GM21390 (cell line): ENCODE measurements at regions not wholly inside any gene's neighbourhood (a gene's known extent, or its start where the extent isn't known, plus 50 kb on each side); places are given as distances from the start of the nearest gene placed in this dataset.
"Not testable (repeated sequence)": the region's sequence is repeated elsewhere in the genome, so short reads cannot be mapped to it uniquely, and the experiment has no call there.

Experiments used
- ATAC-seq: cut with Tn5 transposase; IDR thresholded peaks from one replicate; pipeline ENCODE4 v1.9.1; 2021; ENCODE audit not compliant: unreplicated experiment

GRCh38 chr1:187689129-187689528 is 860.4 kb downstream of the PLA2G4A start:
- no peak for ATAC-seq

DNA sequence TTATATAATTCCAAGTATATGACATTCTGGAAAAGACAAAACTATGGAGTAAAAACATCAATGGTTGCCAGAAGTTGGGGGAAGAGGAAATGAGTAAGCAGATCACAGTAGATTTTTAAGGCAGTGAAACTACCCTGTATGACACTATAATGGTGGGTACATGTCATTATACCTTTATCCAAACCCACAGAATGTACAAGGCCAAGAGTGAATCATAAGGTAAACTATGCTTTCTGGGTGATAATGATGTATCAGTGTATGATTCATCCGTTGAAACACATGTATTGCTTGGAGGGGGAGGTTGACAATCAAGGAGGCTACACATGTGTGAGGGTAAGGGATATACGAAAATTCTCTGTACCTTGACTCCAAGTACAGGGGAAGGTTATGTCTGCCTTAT is 862.7 kb downstream of the PLA2G4A start:
- ATAC-seq = no peak

- no peak for ATAC-seq
Measured at GRCh38 chr1:187692799-187693198, 864.0 kb downstream of the PLA2G4A start.

DNA sequence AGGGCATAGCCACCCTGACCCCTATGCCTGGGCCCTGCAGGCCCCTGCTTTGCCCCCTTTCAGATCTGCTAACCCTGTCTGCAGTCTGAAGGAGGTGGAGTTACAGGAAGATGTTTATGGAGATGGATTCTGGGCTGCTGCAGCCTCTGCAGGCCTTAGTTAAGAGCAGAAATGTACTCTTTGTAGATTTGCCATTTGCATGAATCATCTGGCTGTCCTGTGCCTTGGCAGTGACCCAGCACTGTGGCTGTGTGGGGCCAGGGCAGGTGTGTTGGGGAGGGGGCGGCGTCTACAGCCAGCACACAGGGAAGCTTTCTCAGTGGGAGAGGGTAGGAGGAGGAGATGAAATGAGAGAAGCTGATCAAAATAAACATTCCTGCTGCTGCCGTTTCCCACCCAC is 867.3 kb downstream of the PLA2G4A start:
- no peak for ATAC-seq

- not testable (repeated sequence) for ATAC-seq
Measured at GRCh38 chr1:187703138-187704130, 874.7 kb downstream of the PLA2G4A start.

DNA sequence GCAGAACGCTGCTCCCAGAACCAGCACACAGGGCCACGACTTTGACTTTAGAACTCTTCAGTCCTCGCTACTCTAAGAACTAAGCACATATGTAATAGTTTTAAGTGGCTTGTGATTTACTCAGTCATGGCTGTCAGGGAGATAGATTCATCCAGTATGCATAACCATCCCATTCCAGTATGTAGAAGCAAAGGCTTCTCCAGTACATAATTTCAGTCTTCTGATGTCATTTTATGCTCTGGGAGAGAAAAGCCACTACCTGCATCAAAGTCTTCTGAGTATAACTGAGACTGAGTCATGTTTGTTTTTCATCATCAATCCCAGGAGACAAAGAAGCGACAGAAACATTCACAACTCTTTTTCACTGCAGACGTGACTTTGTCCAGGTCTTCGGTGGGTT is 885.7 kb downstream of the PLA2G4A start:
- ATAC-seq = no peak

DNA sequence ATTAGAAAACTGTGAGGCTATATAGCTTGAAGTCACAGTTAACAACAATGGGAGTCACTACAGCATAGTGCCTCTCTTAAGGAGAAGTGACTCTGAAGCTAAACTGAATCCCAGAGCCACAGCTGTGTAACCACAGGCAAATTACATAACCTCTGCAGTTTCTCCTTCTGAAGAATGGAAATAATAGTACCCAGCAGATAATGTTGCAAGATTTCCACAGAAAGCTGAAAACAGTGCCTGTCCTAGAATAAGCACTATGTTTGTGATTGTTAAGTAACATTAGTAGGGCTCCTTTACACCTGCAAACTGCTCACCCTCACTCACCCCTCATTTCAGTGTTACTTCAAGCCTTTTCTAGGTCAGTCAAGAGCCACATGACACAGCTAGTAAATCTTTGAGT is 886.7 kb downstream of the PLA2G4A start:
- no peak for ATAC-seq

DNA sequence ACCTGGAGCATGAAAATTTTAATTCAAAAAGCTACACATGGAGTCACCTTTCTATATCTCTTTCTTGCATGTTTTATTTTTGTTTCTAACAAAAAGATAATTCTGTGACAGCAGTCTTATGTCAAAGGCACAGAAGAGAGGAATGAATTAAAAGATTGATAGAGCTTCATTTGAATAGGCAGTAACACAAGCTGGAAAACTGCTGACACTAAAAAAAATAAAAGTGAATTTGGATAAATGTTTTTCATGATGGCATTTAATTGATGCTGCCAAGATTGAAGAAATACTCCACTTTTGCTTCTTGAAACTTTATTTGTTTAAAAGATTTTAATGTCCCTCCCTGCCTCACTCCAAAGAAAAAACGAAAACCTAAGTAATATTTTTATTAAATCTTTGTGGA is 887.4 kb downstream of the PLA2G4A start:
- no peak for ATAC-seq

GRCh38 chr1:187718527-187718926 is 889.8 kb downstream of the PLA2G4A start:
- no peak for ATAC-seq

- ATAC-seq = no peak
Measured at GRCh38 chr1:187721216-187721615, 892.5 kb downstream of the PLA2G4A start.

GRCh38 chr1:187725216-187725615 is 896.5 kb downstream of the PLA2G4A start:
- ATAC-seq = no peak

DNA sequence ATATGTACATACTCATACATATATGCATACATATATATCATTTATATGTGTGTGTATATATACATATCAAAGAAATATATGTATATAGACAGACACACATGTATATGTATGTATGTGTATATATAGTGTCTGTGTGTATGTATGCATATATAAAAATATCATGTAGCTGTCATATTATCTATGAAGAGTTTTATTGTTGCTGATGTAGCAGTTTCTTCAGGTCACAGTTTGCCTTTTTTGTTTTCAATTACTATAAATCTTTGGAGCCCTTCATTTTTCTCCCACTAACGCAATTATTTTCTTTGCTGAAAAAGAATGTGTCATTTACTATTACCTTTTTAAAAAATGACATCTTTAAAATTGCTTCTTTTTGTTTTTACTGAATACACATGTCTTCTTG is 904.5 kb downstream of the PLA2G4A start:
- no peak for ATAC-seq

DNA sequence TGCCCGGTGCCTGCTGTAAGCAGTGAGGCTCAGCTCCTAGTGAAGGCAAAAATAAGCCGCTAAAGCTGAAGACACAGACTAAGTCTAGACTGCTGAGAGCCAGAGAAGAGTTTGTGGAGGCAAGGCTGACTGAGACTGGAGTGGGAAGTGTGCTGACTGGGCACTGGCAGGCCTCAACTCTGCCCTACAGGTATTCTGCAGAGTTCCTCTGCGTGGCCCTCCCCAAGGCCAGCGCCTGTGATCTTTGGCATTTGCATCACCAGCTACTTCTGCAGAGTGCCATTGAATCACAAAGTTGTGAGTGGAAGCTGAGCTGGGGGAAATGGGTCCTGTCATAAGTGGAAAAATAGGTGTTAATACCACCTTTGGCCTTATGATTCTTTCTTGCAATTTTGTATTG is 905.7 kb downstream of the PLA2G4A start:
- no peak for ATAC-seq

- ATAC-seq = peak; percentile 98
Measured at GRCh38 chr1:187744665-187745064, 915.9 kb downstream of the PLA2G4A start.

- no peak for ATAC-seq
Measured at GRCh38 chr1:187755536-187755935, 926.8 kb downstream of the PLA2G4A start.

- not testable (repeated sequence) for ATAC-seq
Measured at GRCh38 chr1:187756684-187757083, 927.9 kb downstream of the PLA2G4A start.

DNA sequence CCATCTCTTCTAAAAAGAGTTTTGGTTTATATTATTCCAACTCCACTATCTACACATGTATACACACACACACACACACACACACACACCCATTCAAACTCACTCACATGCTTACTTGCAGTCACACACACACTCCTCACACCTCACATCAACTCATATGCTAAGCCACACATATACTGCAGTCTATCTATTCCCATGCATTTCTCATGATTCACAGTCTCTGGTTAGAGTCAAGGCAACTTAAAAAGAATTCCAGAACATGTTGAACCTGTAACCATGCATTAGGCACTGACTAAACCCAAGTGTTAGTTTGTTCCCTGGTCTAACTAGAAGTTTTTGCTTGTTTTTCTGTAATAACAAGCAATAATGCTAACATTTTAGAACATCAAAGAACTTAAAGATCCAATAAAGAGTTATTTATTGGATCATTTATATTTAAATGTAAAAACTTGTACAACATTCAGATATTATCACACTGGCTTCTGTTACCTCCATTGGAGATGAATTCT is 931.1 kb downstream of the PLA2G4A start:
- ATAC-seq = no peak

DNA sequence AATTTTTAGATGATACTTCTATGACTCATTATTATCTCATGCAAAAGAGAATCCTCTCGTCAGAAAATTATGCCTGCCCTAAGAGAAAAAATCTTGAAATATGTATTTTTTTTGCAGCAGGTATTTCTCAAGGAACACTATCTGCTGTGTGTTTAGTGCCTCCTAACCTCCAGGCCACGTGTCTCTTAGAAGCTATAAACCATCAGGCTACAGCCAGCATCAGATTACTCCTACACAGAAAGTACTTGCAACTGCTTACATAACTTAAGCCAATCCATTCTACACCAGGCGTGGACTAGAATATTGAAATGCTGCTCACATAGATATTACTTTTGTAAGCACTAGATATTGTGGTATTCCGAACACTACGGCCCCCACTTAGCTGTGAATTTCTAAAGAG is 933.4 kb downstream of the PLA2G4A start:
- ATAC-seq = no peak

GRCh38 chr1:187763465-187763864 is 934.7 kb downstream of the PLA2G4A start:
- ATAC-seq = no peak

DNA sequence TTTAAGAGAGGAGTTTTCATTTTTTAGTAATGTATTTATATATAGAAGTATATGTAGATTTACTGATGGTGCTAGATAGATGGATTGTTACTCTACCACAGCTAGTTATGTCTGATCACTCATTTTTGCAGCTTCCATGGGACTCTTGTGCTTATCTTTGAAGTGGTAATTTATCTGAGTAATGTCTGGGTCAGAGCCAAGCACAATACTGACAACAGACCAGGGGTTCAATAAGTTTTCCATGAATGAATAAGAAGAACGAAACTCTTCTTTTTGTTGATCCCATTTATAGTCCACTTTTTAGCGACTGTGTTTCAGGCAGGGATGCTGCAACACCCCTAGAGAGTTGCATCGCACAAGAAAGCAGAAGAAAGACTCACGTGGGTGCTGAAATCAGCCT is 935.2 kb downstream of the PLA2G4A start:
- no peak for ATAC-seq

GRCh38 chr1:187771396-187771795 is 942.6 kb downstream of the PLA2G4A start:
- no peak for ATAC-seq

GRCh38 chr1:187773168-187773567 is 944.4 kb downstream of the PLA2G4A start:
- no peak for ATAC-seq
